Gastrocnemius medialis (tissue), 4 donors: ENCODE measurements at regions not wholly inside any gene's neighbourhood (a gene's known extent, or its start where the extent isn't known, plus 50 kb on each side); places are given as distances from the start of the nearest gene placed in this dataset.

Experiments used
- POLR2A ChIP-seq, 2 donors: fragments of 450-650 bp; IDR thresholded peaks; one replicate each; pipeline ENCODE4 v1.6.1; 2017; ENCODE audit warnings: antibody characterized with exemption in 2 of 2, mild to moderate bottlenecking in 2 of 2, moderate library complexity in 2 of 2
- TF ChIP-seq, protein P1 (sequence below), 5 experiments: fragments of 450-650 bp in 3 of 5; fragments of 200-600 bp in 2 of 5; sonication (generic) in 2 of 5; IDR thresholded peaks in 4 of 5; conservative IDR thresholded peaks in 1 of 5; 1 replicate in 4 of 5; 2 replicates in 1 of 5; pipeline ENCODE4 v1.5.1; 2016 to 2019; ENCODE audit warnings: antibody characterized with exemption in 5 of 5, mild to moderate bottlenecking in 3 of 5, moderate library complexity in 3 of 5

DNA sequence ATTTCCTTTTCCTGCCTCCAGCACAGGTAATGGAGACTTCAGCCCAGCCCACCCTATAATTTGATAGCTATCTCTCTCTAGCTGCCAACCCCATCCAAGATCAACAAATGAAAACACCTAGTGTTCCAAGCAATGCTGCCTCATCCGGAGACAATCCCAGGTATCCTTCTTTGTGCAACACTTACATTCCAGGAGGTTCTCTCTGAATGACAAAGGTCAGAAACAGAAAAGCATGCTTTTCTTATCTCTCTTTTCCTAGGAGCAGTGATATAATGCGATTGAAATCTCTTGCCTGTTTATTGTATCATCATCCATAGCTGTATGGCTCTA, 699.3 kb downstream of the INHBA start:
- TF ChIP-seq, protein P1, sequence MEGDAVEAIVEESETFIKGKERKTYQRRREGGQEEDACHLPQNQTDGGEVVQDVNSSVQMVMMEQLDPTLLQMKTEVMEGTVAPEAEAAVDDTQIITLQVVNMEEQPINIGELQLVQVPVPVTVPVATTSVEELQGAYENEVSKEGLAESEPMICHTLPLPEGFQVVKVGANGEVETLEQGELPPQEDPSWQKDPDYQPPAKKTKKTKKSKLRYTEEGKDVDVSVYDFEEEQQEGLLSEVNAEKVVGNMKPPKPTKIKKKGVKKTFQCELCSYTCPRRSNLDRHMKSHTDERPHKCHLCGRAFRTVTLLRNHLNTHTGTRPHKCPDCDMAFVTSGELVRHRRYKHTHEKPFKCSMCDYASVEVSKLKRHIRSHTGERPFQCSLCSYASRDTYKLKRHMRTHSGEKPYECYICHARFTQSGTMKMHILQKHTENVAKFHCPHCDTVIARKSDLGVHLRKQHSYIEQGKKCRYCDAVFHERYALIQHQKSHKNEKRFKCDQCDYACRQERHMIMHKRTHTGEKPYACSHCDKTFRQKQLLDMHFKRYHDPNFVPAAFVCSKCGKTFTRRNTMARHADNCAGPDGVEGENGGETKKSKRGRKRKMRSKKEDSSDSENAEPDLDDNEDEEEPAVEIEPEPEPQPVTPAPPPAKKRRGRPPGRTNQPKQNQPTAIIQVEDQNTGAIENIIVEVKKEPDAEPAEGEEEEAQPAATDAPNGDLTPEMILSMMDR (IDR thresholded peaks at IDR 0.05 in 4 of 5, conservative IDR thresholded peaks at IDR 0.05 in 1 of 5) = no peak
- TF ChIP-seq POLR2A (IDR thresholded peaks at IDR 0.05) = no peak
